Stimulated activated naive CD8-positive, alpha-beta T cell treated with anti-CD3 and anti-CD28 coated beads, Interleukin-15, Interleukin-2, amounts not matched to agents 100 U/mL and 50 U/mL, for 24 hours (primary cell): ENCODE measurements at regions not wholly inside any gene's neighbourhood (a gene's known extent, or its start where the extent isn't known, plus 50 kb on each side); places are given as distances from the start of the nearest gene placed in this dataset.

ENCODE experiments used
- ATAC-seq: fragments of 150-1000 bp; cut with Tn5 transposase; one replicate; pipeline ENCODE4 v1.10.0; 2021
- DNase-seq: peaks from one replicate; pipeline ENCODE4 v3.0.0; 2021

- ATAC-seq (no peak), DNase-seq (no peak)
Observed at GRCh38 chr5:8050616-8051175, 181.7 kb downstream of the MTRR start.

GRCh38 chr5:8053270-8053669 lies 184.3 kb downstream of the MTRR start:
- no peak for ATAC-seq
- DNase-seq: no peak

GRCh38 chr5:8057769-8058168 lies 188.8 kb downstream of the MTRR start:
- DNase-seq (no peak), ATAC-seq (no peak)

GRCh38 chr5:8058616-8059190 lies 189.8 kb downstream of the MTRR start:
- DNase-seq (no peak), ATAC-seq (no peak)

- no peak for ATAC-seq
- no peak for DNase-seq
Observed at GRCh38 chr5:8059337-8059736, 190.4 kb downstream of the MTRR start.

GRCh38 chr5:8060235-8060952 lies 191.4 kb downstream of the MTRR start:
- DNase-seq: no peak
- ATAC-seq: no peak

DNA sequence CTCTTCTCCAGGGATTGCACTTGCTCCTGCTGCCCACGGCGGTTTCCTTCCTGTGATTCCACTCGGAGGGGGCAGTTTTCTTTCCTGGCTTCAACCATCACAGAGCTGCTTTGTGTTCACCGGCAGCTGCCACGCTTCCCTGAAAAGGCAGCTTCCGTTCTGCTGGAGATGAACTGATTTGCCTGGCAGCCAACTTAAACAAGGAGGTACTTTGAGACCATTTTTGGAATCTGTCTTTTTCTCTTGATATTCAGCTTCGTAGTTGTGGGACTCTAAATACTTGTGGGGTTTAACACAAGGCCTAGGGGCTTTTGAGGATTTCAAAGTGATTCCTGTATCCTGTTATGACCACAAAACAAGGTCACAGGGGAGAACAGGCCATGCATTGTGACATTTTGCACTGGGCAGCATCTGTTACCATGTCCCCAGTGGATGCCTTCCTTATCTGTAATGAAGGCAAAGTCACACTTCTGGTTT lies 192.0 kb downstream of the MTRR start:
- no peak for DNase-seq
- no peak for ATAC-seq

- no peak for ATAC-seq
- no peak for DNase-seq
Observed at GRCh38 chr5:8062521-8062920, 193.6 kb downstream of the MTRR start.

GRCh38 chr5:8068078-8068477 lies 199.1 kb downstream of the MTRR start:
- DNase-seq (no peak), ATAC-seq (no peak)

GRCh38 chr5:8070138-8070537 lies 201.2 kb downstream of the MTRR start:
- ATAC-seq (no peak), DNase-seq (no peak)

- no peak for DNase-seq
- ATAC-seq: no peak
Observed at GRCh38 chr5:8079056-8079455, 210.1 kb downstream of the MTRR start.

DNA sequence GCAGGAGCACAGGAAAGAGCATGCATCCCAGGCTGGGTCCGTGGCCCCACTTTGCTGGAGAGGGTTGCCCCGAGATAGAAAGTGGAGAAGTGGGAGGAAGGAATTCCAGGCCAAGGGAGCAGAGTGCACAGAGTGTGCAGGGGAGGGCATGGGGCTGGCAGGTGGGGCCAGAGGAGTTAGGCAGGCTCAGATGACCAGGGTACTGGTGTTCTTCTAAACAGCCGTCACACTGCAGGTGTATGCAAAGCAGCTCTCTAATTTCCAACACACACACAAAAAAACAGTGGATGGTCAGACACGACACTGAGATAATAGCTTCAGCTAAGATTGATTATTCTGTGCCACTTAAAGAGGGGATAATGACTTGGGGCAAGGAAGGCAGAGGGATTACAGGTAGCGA lies 212.2 kb downstream of the MTRR start:
- DNase-seq (no peak), ATAC-seq (no peak)

DNA sequence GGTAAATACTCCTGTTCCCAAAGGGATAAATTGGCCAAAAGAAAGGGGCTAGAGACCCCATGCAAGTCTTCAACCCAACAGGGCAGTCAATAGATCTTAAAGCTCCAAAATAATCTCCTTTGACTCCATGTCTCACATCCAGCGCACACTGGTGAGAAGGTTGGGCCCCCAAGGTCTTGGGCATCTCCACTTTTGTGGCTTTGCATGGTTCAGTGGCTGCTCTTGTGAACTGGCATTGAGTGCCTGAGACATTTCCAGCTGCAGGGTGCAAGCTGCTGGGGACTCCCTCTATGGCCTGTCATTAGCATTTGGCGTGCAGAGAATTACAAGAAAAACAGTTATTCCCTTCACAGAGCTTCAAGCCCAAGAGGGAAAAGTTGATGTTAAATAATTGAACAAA lies 224.7 kb downstream of the MTRR start:
- DNase-seq (no peak), ATAC-seq (no peak)

GRCh38 chr5:8094304-8094703 lies 225.4 kb downstream of the MTRR start:
- no peak for ATAC-seq

DNA sequence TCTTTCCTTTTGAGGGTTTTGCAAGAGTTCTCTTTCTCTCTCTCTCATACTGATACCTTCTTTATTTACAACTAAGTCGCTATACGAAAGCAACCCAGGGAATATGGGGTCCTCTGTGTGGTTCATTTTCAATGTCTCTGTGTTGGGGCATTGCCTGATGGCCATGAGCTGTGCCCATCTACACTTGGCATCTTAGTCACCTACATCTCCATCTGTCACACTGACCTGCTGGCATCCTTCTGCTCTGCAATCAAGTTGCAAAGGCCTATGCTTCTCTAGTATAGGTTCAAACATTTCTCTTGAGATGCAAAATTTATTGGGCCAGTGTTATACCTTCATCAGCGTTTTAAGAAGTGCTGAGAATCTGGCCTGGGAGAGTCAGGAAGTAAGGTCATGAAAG lies 228.2 kb downstream of the MTRR start:
- no peak for DNase-seq
- ATAC-seq: no peak

More at GRCh38 chr5:8094304-8094703, 225.4 kb downstream of the MTRR start:
- no peak for DNase-seq

GRCh38 chr5:8098081-8098480 lies 229.1 kb downstream of the MTRR start:
- ATAC-seq (no peak), DNase-seq (no peak)

- DNase-seq (no peak), ATAC-seq (no peak)
Observed at GRCh38 chr5:8102714-8103113, 233.8 kb downstream of the MTRR start.

GRCh38 chr5:8114597-8115266 lies 245.8 kb downstream of the MTRR start:
- no peak for ATAC-seq

GRCh38 chr5:8123559-8123958 lies 254.6 kb downstream of the MTRR start:
- ATAC-seq (no peak), DNase-seq (no peak)

More at GRCh38 chr5:8114597-8115266, 245.8 kb downstream of the MTRR start:
- DNase-seq: no peak

- no peak for DNase-seq
- no peak for ATAC-seq
Observed at GRCh38 chr5:8134609-8135008, 265.7 kb downstream of the MTRR start.

DNA sequence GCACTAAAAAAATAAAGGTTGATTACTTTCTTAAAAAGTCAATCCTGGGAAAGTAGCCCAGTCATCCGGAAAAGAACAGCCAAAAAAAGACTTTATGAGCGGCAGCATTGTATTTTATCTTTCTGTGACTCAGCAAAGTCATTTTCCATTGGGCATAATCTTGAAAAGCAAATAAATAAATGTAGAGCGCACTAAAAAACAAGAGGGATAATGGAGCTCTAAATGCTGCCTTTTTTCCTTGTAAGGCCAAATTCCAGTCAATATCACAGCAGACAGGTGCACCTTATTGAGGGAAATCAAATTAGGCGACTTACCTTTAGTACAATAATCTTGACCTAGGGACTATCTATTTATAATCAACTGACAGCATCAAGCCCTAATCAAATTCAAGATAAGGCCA lies 266.8 kb downstream of the MTRR start:
- ATAC-seq (no peak), DNase-seq (no peak)

GRCh38 chr5:8136271-8136670 lies 267.3 kb downstream of the MTRR start:
- DNase-seq: no peak
- no peak for ATAC-seq

DNA sequence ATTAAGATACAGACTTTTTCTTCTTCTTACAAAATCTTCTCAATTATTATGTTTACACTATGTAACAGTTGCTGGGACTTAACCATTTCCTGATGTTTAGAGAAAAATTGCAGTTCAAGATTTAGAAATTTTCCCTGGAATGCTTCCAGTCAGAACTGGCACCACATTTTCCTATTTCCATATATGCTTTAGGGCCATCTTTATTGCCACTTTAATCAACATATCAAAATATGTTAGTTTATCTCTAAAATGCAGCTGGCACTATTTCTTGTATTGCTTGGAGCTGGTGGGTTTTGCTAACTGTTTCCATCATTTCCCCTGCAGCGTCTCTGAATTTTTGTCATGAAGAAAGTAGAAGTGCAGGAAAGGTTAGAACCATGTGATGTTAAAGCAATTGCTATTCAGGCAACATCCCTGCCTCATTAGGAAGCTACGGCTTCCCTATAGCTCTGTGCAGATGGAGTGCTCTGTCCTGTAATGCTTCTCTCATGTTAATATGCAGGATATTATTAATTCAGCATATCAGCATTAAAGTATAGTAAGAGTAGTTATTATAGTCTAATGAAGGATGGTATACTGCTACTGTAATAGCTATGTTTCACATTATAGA lies 269.1 kb downstream of the MTRR start:
- ATAC-seq: no peak
- no peak for DNase-seq
